ENCODE measurements at regions not wholly inside any gene's neighbourhood (a gene's known extent, or its start where the extent isn't known, plus 50 kb on each side); places are given as distances from the start of the nearest gene placed in this dataset.
"Not testable (repeated sequence)": the region's sequence is repeated elsewhere in the genome, so short reads cannot be mapped to it uniquely, and the experiment has no call there.

DNA sequence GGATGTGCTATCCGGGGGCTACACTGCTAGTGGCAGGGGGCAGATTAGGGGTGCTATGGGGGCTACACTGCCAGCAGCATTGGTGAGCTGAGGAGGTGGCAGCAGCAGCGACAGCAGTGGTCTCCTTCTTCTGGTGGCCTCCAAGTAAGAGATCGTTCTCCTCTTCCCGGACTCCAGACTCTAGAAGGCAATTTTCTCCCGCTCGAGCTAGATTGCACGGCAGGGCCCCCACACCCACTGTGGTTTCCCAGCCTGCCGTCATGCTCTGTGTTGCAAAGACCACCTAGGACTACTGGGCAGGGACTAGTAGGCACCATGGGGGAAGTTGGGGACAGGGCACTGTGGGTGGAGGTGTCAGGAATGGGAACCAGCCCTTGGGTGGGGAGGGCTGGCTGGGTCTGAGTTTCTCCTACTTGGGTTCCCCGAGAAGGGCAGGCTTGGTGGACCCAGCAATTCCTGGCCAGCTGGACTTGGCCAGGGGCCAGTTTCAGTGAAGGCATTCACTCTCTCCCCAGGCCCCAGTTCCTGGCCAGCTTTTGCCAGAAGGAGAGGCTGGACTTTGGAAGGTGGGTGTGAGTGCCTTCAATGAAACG is 203.4 kb upstream of the WSB1 start:
- H3K4me1 ChIP-seq (ENCODE audit: control insufficient read depth in 3 of 3, insufficient read depth in 3 of 3, low read length in 3 of 3); H3K27ac ChIP-seq (ENCODE audit: low read depth, low read length); H3K9ac ChIP-seq (ENCODE audit: low read depth in 1 of 3, low read length in 3 of 3); H3K36me3 ChIP-seq (ENCODE audit: control insufficient read depth in 3 of 3, insufficient read depth in 3 of 3, low read length in 3 of 3); H3K27me3 ChIP-seq (ENCODE audit: control insufficient read depth in 3 of 3, insufficient read depth in 3 of 3, low read length in 3 of 3); H3K4me3 ChIP-seq (ENCODE audit: low read length in 3 of 3); H3K9me3 ChIP-seq (ENCODE audit: control insufficient read depth in 3 of 3, low read length in 3 of 3): not testable (repeated sequence)

GRCh38 chr17:27091043-27091497 is 202.8 kb upstream of the WSB1 start:
- H3K9me3 ChIP-seq (ENCODE audit: control insufficient read depth in 3 of 3, low read length in 3 of 3): no peaks in the 10 kb centered on the region
- no peaks in the 10 kb centered on the region for H3K36me3 ChIP-seq (ENCODE audit: control insufficient read depth in 3 of 3, insufficient read depth in 3 of 3, low read length in 3 of 3)
- H3K27me3 ChIP-seq (ENCODE audit: control insufficient read depth in 3 of 3, insufficient read depth in 3 of 3, low read length in 3 of 3): no peaks in the 10 kb centered on the region
- H3K27ac ChIP-seq (ENCODE audit: low read depth, low read length): no peak overlapping the region
- no peak overlapping the region for H3K9ac ChIP-seq (ENCODE audit: low read depth in 1 of 3, low read length in 3 of 3)
- H3K4me1 ChIP-seq (ENCODE audit: control insufficient read depth in 3 of 3, insufficient read depth in 3 of 3, low read length in 3 of 3): no peaks in the 10 kb centered on the region
- no peak overlapping the region for H3K4me3 ChIP-seq (ENCODE audit: low read length in 3 of 3)

GRCh38 chr17:27094179-27094578 is 199.7 kb upstream of the WSB1 start:
- H3K9me3 ChIP-seq (ENCODE audit: control insufficient read depth in 3 of 3, low read length in 3 of 3); H3K4me3 ChIP-seq (ENCODE audit: low read length in 3 of 3): not testable (repeated sequence)

DNA sequence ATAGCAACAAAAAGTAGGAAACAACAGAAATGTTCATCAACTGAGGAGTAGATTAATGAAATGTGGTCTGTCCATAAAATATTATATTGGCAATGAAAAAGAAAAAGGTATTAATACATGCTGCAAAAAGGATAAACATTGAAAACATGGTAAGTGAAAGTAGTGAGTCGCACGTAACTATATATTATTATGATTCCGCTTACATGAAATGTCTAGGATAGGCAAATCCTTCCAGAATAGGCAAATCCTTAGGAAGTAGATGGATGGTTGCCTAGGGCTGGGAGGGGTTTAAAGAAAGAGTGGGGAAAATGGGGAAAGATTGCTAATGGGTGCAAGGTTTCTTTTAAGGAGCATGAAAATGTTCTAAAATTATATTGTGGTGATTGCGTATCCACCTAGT is 198.1 kb upstream of the WSB1 start:
- H3K9me3 ChIP-seq (ENCODE audit: control insufficient read depth in 3 of 3, low read length in 3 of 3); H3K27ac ChIP-seq (ENCODE audit: low read depth, low read length); H3K4me1 ChIP-seq (ENCODE audit: control insufficient read depth in 3 of 3, insufficient read depth in 3 of 3, low read length in 3 of 3); H3K9ac ChIP-seq (ENCODE audit: low read depth in 1 of 3, low read length in 3 of 3); H3K4me3 ChIP-seq (ENCODE audit: low read length in 3 of 3); H3K36me3 ChIP-seq (ENCODE audit: control insufficient read depth in 3 of 3, insufficient read depth in 3 of 3, low read length in 3 of 3); H3K27me3 ChIP-seq (ENCODE audit: control insufficient read depth in 3 of 3, insufficient read depth in 3 of 3, low read length in 3 of 3): not testable (repeated sequence)

More at GRCh38 chr17:27094179-27094578, 199.7 kb upstream of the WSB1 start:
- H3K27me3 ChIP-seq (ENCODE audit: control insufficient read depth in 3 of 3, insufficient read depth in 3 of 3, low read length in 3 of 3); H3K9ac ChIP-seq (ENCODE audit: low read depth in 1 of 3, low read length in 3 of 3); H3K4me1 ChIP-seq (ENCODE audit: control insufficient read depth in 3 of 3, insufficient read depth in 3 of 3, low read length in 3 of 3); H3K27ac ChIP-seq (ENCODE audit: low read depth, low read length); H3K36me3 ChIP-seq (ENCODE audit: control insufficient read depth in 3 of 3, insufficient read depth in 3 of 3, low read length in 3 of 3): not testable (repeated sequence)

- H3K4me3 ChIP-seq (ENCODE audit: low read length in 3 of 3); H3K9ac ChIP-seq (ENCODE audit: low read depth in 1 of 3, low read length in 3 of 3): not testable (repeated sequence)
These were observed 194.6 kb upstream of the WSB1 start for GRCh38 chr17:27099266-27099665.

GRCh38 chr17:27104605-27105221 is 189.2 kb upstream of the WSB1 start:
- not testable (repeated sequence) for H3K9ac ChIP-seq (ENCODE audit: low read depth in 1 of 3, low read length in 3 of 3); H3K4me1 ChIP-seq (ENCODE audit: control insufficient read depth in 3 of 3, insufficient read depth in 3 of 3, low read length in 3 of 3); H3K4me3 ChIP-seq (ENCODE audit: low read length in 3 of 3); H3K36me3 ChIP-seq (ENCODE audit: control insufficient read depth in 3 of 3, insufficient read depth in 3 of 3, low read length in 3 of 3); H3K27ac ChIP-seq (ENCODE audit: low read depth, low read length); H3K27me3 ChIP-seq (ENCODE audit: control insufficient read depth in 3 of 3, insufficient read depth in 3 of 3, low read length in 3 of 3); H3K9me3 ChIP-seq (ENCODE audit: control insufficient read depth in 3 of 3, low read length in 3 of 3)

More at GRCh38 chr17:27099266-27099665, 194.6 kb upstream of the WSB1 start:
- H3K9me3 ChIP-seq (ENCODE audit: control insufficient read depth in 3 of 3, low read length in 3 of 3); H3K36me3 ChIP-seq (ENCODE audit: control insufficient read depth in 3 of 3, insufficient read depth in 3 of 3, low read length in 3 of 3); H3K4me1 ChIP-seq (ENCODE audit: control insufficient read depth in 3 of 3, insufficient read depth in 3 of 3, low read length in 3 of 3); H3K27me3 ChIP-seq (ENCODE audit: control insufficient read depth in 3 of 3, insufficient read depth in 3 of 3, low read length in 3 of 3); H3K27ac ChIP-seq (ENCODE audit: low read depth, low read length): not testable (repeated sequence)

GRCh38 chr17:27105636-27106035 is 188.3 kb upstream of the WSB1 start:
- Histone ChIP-seq H3K36me3 (ENCODE audit: control insufficient read depth in 3 of 3, insufficient read depth in 3 of 3, low read length in 3 of 3) (no peaks in the 10 kb centered on the region), H3K27me3 (ENCODE audit: control insufficient read depth in 3 of 3, insufficient read depth in 3 of 3, low read length in 3 of 3) (no peaks in the 10 kb centered on the region), H3K27ac (ENCODE audit: low read depth, low read length) (no peak overlapping the region), H3K9ac (ENCODE audit: low read depth in 1 of 3, low read length in 3 of 3) (no peak overlapping the region), H3K4me1 (ENCODE audit: control insufficient read depth in 3 of 3, insufficient read depth in 3 of 3, low read length in 3 of 3) (no peaks in the 10 kb centered on the region), H3K9me3 (ENCODE audit: control insufficient read depth in 3 of 3, low read length in 3 of 3) (no peaks in the 10 kb centered on the region), H3K4me3 (ENCODE audit: low read length in 3 of 3) (no peak overlapping the region)

DNA sequence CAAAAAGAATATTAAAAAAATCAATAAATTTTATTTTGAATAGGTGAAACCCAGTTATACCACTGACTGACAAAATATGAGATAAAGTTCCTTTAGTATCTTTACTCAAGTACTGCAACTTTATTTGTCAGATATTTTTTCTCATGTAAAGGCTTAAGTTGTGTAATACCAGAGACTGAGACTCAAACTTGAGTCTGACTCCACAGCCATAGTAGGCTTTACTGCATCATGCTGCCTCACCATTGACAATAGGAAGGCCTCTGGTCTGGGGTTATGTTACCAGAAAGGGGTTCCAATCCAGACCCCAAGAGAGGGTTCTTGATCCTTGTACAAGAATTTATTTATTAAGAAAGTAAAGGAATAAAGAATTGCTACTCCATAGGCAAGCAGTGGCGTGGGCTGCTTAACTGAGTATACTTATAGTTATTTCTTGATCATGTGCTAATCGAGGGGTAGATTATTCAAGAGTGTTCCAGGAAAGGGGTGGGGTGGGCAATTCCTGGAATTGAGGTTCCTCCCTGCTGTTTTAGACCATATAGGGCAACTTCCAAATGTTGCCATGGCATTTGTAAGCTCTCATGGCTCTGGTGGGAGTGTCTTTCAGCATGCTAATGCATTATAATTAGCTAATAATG is 187.4 kb upstream of the WSB1 start:
- Histone ChIP-seq H3K4me3 (ENCODE audit: low read length in 3 of 3) (no peak overlapping the region), H3K4me1 (ENCODE audit: control insufficient read depth in 3 of 3, insufficient read depth in 3 of 3, low read length in 3 of 3) (no peaks in the 10 kb centered on the region), H3K27ac (ENCODE audit: low read depth, low read length) (no peak overlapping the region), H3K27me3 (ENCODE audit: control insufficient read depth in 3 of 3, insufficient read depth in 3 of 3, low read length in 3 of 3) (no peaks in the 10 kb centered on the region), H3K9me3 (ENCODE audit: control insufficient read depth in 3 of 3, low read length in 3 of 3) (no peaks in the 10 kb centered on the region), H3K9ac (ENCODE audit: low read depth in 1 of 3, low read length in 3 of 3) (no peak overlapping the region), H3K36me3 (ENCODE audit: control insufficient read depth in 3 of 3, insufficient read depth in 3 of 3, low read length in 3 of 3) (no peaks in the 10 kb centered on the region)

DNA sequence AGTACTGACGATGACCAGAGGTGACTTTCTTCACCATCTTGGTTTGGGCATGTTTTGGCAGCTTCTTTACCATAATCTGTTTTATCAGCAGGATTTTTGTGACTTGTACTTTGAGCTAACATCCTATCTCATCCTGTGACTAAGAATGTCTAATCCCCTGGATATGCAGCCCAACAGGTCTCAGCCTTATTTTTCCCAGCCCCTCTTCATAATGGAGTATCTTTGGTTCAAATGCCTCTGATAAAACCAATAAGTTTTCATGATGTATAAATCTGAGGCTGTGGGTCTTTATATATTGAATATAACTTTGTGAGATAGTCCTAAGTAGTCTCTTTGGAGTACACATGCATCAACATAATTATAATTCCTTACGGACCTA is 186.9 kb upstream of the WSB1 start:
- H3K27me3 ChIP-seq (ENCODE audit: control insufficient read depth in 3 of 3, insufficient read depth in 3 of 3, low read length in 3 of 3): no peaks in the 10 kb centered on the region
- no peak overlapping the region for H3K9ac ChIP-seq (ENCODE audit: low read depth in 1 of 3, low read length in 3 of 3)
- H3K4me1 ChIP-seq (ENCODE audit: control insufficient read depth in 3 of 3, insufficient read depth in 3 of 3, low read length in 3 of 3): no peaks in the 10 kb centered on the region
- no peak overlapping the region for H3K4me3 ChIP-seq (ENCODE audit: low read length in 3 of 3)
- no peak overlapping the region for H3K27ac ChIP-seq (ENCODE audit: low read depth, low read length)
- H3K36me3 ChIP-seq (ENCODE audit: control insufficient read depth in 3 of 3, insufficient read depth in 3 of 3, low read length in 3 of 3): no peaks in the 10 kb centered on the region
- no peaks in the 10 kb centered on the region for H3K9me3 ChIP-seq (ENCODE audit: control insufficient read depth in 3 of 3, low read length in 3 of 3)

DNA sequence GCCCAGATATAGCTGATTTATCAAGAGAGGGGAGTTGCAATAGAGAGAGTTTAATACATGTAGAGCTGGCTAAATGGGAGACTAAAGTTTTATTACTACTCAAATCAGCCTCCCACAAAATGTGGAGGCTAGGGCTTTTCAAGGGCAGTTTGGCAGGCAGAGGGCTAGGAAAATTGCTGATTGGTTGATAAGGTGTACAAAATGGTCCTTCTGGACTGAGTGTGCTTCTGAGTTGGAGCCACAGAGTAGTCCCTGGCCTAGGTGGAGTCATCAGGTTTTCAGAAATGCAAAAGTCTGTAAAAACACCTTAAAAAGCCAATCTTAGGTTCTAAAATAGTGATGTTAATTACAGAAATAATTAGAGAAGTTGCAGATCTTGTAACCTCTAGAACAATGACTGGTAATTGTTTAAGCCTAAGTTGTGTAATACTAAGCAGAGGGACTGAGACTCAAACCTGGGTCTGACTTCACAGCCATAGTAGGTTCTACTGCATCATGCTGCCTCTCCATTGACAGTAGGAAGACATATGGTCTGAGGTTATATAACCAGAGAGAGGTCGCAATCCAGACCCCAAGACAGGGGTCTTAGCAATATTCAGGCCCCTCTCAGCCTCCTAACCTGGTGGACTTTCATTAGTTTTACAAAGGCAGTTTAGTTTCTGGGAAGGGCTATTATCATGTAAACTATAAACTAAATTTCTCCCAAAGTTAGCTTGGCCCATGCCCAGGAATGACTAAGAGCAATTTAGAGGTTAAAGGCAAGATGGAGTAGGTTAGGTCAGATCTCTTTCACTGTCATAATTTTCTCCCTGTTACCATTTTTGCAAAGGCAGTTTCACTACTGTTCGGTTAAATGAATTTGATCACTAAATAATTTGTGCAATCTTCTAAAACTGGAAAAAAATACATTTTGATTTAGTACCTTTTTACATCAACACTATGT is 186.3 kb upstream of the WSB1 start:
- not testable (repeated sequence) for H3K9ac ChIP-seq (ENCODE audit: low read depth in 1 of 3, low read length in 3 of 3)

More for the DNA sequence above, 186.3 kb upstream of the WSB1 start:
- H3K27ac ChIP-seq (ENCODE audit: low read depth, low read length); H3K36me3 ChIP-seq (ENCODE audit: control insufficient read depth in 3 of 3, insufficient read depth in 3 of 3, low read length in 3 of 3); H3K27me3 ChIP-seq (ENCODE audit: control insufficient read depth in 3 of 3, insufficient read depth in 3 of 3, low read length in 3 of 3); H3K4me3 ChIP-seq (ENCODE audit: low read length in 3 of 3); H3K9me3 ChIP-seq (ENCODE audit: control insufficient read depth in 3 of 3, low read length in 3 of 3); H3K4me1 ChIP-seq (ENCODE audit: control insufficient read depth in 3 of 3, insufficient read depth in 3 of 3, low read length in 3 of 3): not testable (repeated sequence)

All from skeletal muscle tissue (tissue), 3 donors.